ENCODE measurements at regions not wholly inside any gene's neighbourhood (a gene's known extent, or its start where the extent isn't known, plus 50 kb on each side); places are given as distances from the start of the nearest gene placed in this dataset.

DNA sequence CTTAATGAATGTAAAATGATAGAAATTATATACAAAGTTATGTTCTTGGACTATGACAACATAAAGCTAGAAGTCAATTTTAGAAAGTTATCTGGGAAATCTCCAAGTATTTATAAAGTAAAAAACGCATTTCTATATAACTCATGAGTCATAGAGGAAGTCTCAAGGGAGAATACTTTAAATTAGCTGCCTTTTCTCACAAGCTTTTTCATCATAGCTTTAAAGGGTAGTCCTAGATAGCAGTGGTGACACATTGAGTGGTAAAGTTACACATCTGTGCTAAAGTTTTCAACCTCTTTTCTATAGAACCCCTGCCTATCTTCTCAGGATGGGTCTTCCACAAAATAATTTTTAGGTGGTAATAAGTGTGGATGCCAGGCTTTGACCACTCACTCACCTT, 598.3 kb upstream of the FAM174A start:
- H3K4me1 ChIP-seq (ENCODE audit: insufficient read depth, low read length) = no peaks in the 10 kb centered on the region
- H3K27ac ChIP-seq (ENCODE audit: low read depth, low read length) = no peak overlapping the region
- intact Hi-C loops (cut with micrococcal nuclease) = no loop called here
- no peaks in the 10 kb centered on the region for H3K9me3 ChIP-seq (ENCODE audit: control insufficient read depth in 1 of 2, low read length in 2 of 2)
- no peak overlapping the region for H3K4me3 Mint-ChIP-seq
- H3K36me3 Mint-ChIP-seq = no peaks in the 10 kb centered on the region
- H3K4me3 ChIP-seq (ENCODE audit: low read length in 2 of 2) = no peak overlapping the region
- no peak overlapping the region for H3K27ac Mint-ChIP-seq
- H3K36me3 ChIP-seq (ENCODE audit: insufficient read depth, low read length) = no peaks in the 10 kb centered on the region
- no peaks in the 10 kb centered on the region for H3K27me3 ChIP-seq (ENCODE audit: insufficient read depth, low read length)
- ChIA-PET POLR2A (ENCODE audit: partially characterized antibody) (no interaction called here), CTCF (ENCODE audit: partially characterized antibody) (no interaction called here)
- DNase-seq = no peak
- H3K9me3 Mint-ChIP-seq = peaks cover 0 to 5% (median 0%) of the 10 kb centered on the region in 8 donors
- no peaks in the 10 kb centered on the region for H3K4me1 Mint-ChIP-seq
- no peaks in the 10 kb centered on the region for H3K27me3 Mint-ChIP-seq

- H3K36me3 Mint-ChIP-seq = no peaks in the 10 kb centered on the region
- H3K27me3 Mint-ChIP-seq = no peaks in the 10 kb centered on the region
These were observed 605.4 kb upstream of the FAM174A start for GRCh38 chr5:99929806-99930135.

GRCh38 chr5:99929067-99929805, 605.9 kb upstream of the FAM174A start:
- no peak overlapping the region for H3K27ac ChIP-seq (ENCODE audit: low read depth, low read length)
- no peak for DNase-seq
- no peaks in the 10 kb centered on the region for H3K4me1 ChIP-seq (ENCODE audit: insufficient read depth, low read length)
- H3K9me3 ChIP-seq (ENCODE audit: control insufficient read depth in 1 of 2, low read length in 2 of 2) = no peaks in the 10 kb centered on the region
- Mint-ChIP-seq H3K36me3 (no peaks in the 10 kb centered on the region), H3K27ac (no peak overlapping the region), H3K27me3 (no peaks in the 10 kb centered on the region), H3K4me1 (no peaks in the 10 kb centered on the region), H3K4me3 (no peak overlapping the region), H3K9me3 (peaks cover 0 to 7% (median 0%) of the 10 kb centered on the region in 8 donors)
- no peak overlapping the region for H3K4me3 ChIP-seq (ENCODE audit: low read length in 2 of 2)
- no peaks in the 10 kb centered on the region for H3K27me3 ChIP-seq (ENCODE audit: insufficient read depth, low read length)
- CTCF ChIA-PET (ENCODE audit: partially characterized antibody) = no interaction called here
- POLR2A ChIA-PET (ENCODE audit: partially characterized antibody) = no interaction called here
- intact Hi-C loops (cut with micrococcal nuclease) = no loop called here
- no peaks in the 10 kb centered on the region for H3K36me3 ChIP-seq (ENCODE audit: insufficient read depth, low read length)

More at GRCh38 chr5:99929806-99930135, 605.4 kb upstream of the FAM174A start:
- H3K36me3 ChIP-seq (ENCODE audit: insufficient read depth, low read length) = no peaks in the 10 kb centered on the region
- Mint-ChIP-seq H3K27ac (no peak overlapping the region), H3K9me3 (peaks cover 0 to 7% (median 0%) of the 10 kb centered on the region in 8 donors), H3K4me1 (no peaks in the 10 kb centered on the region), H3K4me3 (no peak overlapping the region)
- POLR2A ChIA-PET (ENCODE audit: partially characterized antibody) = no interaction called here
- intact Hi-C loops (cut with micrococcal nuclease) = no loop called here
- H3K4me1 ChIP-seq (ENCODE audit: insufficient read depth, low read length) = no peaks in the 10 kb centered on the region
- CTCF ChIA-PET (ENCODE audit: partially characterized antibody) = no interaction called here
- H3K4me3 ChIP-seq (ENCODE audit: low read length in 2 of 2) = no peak overlapping the region
- no peak for DNase-seq
- no peak overlapping the region for H3K27ac ChIP-seq (ENCODE audit: low read depth, low read length)
- no peaks in the 10 kb centered on the region for H3K27me3 ChIP-seq (ENCODE audit: insufficient read depth, low read length)
- no peaks in the 10 kb centered on the region for H3K9me3 ChIP-seq (ENCODE audit: control insufficient read depth in 1 of 2, low read length in 2 of 2)

- no peak overlapping the region for H3K27ac ChIP-seq (ENCODE audit: low read depth, low read length)
- Mint-ChIP-seq H3K36me3 (no peaks in the 10 kb centered on the region), H3K4me1 (no peaks in the 10 kb centered on the region), H3K9me3 (peaks cover 0 to 7% (median 0%) of the 10 kb centered on the region in 8 donors), H3K27me3 (no peaks in the 10 kb centered on the region), H3K27ac (no peak overlapping the region), H3K4me3 (no peak overlapping the region)
- H3K36me3 ChIP-seq (ENCODE audit: insufficient read depth, low read length) = no peaks in the 10 kb centered on the region
- no peaks in the 10 kb centered on the region for H3K4me1 ChIP-seq (ENCODE audit: insufficient read depth, low read length)
- no peak overlapping the region for H3K4me3 ChIP-seq (ENCODE audit: low read length in 2 of 2)
- ChIA-PET POLR2A (ENCODE audit: partially characterized antibody) (no interaction called here), CTCF (ENCODE audit: partially characterized antibody) (no interaction called here)
- H3K9me3 ChIP-seq (ENCODE audit: control insufficient read depth in 1 of 2, low read length in 2 of 2) = no peaks in the 10 kb centered on the region
- H3K27me3 ChIP-seq (ENCODE audit: insufficient read depth, low read length) = no peaks in the 10 kb centered on the region
- no peak for DNase-seq
- intact Hi-C loops (cut with micrococcal nuclease) = no loop called here
These were observed 606.7 kb upstream of the FAM174A start for GRCh38 chr5:99928490-99928889.

DNA sequence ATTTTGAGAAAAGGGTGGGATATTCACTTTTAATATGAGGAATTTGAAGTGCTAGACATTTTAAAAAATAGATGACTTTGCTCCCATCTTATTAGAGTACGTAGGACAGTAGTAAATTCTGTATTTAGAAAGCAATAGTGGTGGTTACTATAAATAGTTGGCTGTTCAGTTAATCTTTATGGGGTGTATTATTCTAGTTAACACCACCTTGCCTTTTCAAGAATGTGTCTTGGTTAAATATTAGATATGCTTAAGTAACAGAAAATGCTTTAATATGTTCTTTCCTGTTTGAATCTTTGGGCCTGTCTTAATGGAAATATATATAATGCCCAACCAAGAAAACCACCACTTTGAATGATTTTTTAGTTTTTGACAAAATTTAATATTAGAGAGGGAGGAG, 608.7 kb upstream of the FAM174A start:
- H3K27me3 Mint-ChIP-seq = no peaks in the 10 kb centered on the region
- Histone ChIP-seq H3K27me3 (ENCODE audit: insufficient read depth, low read length) (no peaks in the 10 kb centered on the region), H3K9me3 (ENCODE audit: control insufficient read depth in 1 of 2, low read length in 2 of 2) (no peaks in the 10 kb centered on the region), H3K27ac (ENCODE audit: low read depth, low read length) (no peak overlapping the region), H3K4me3 (ENCODE audit: low read length in 2 of 2) (no peak overlapping the region), H3K4me1 (ENCODE audit: insufficient read depth, low read length) (no peaks in the 10 kb centered on the region), H3K36me3 (ENCODE audit: insufficient read depth, low read length) (no peaks in the 10 kb centered on the region)
- intact Hi-C loops (cut with micrococcal nuclease) = no loop called here
- peaks cover 0 to 2% (median 0%) of the 10 kb centered on the region in 8 donors for H3K9me3 Mint-ChIP-seq
- no peaks in the 10 kb centered on the region for H3K4me1 Mint-ChIP-seq
- H3K27ac Mint-ChIP-seq = no peak overlapping the region
- CTCF ChIA-PET (ENCODE audit: partially characterized antibody) = no interaction called here
- POLR2A ChIA-PET (ENCODE audit: partially characterized antibody) = no interaction called here
- H3K36me3 Mint-ChIP-seq = no peaks in the 10 kb centered on the region
- H3K4me3 Mint-ChIP-seq = no peak overlapping the region
- no peak for DNase-seq

GRCh38 chr5:99922386-99922785, 612.8 kb upstream of the FAM174A start:
- Histone ChIP-seq H3K27me3 (ENCODE audit: insufficient read depth, low read length) (no peaks in the 10 kb centered on the region), H3K36me3 (ENCODE audit: insufficient read depth, low read length) (no peaks in the 10 kb centered on the region), H3K9me3 (ENCODE audit: control insufficient read depth in 1 of 2, low read length in 2 of 2) (no peaks in the 10 kb centered on the region), H3K4me1 (ENCODE audit: insufficient read depth, low read length) (no peaks in the 10 kb centered on the region), H3K27ac (ENCODE audit: low read depth, low read length) (no peak overlapping the region), H3K4me3 (ENCODE audit: low read length in 2 of 2) (no peak overlapping the region)
- intact Hi-C loops (cut with micrococcal nuclease) = no loop called here
- no peaks in the 10 kb centered on the region for H3K27me3 Mint-ChIP-seq
- no peak overlapping the region for H3K27ac Mint-ChIP-seq
- peaks cover 0 to 2% (median 0%) of the 10 kb centered on the region in 8 donors for H3K9me3 Mint-ChIP-seq
- no peak overlapping the region for H3K4me3 Mint-ChIP-seq
- POLR2A ChIA-PET (ENCODE audit: partially characterized antibody) = no interaction called here
- no peaks in the 10 kb centered on the region for H3K36me3 Mint-ChIP-seq
- no peaks in the 10 kb centered on the region for H3K4me1 Mint-ChIP-seq
- DNase-seq = no peak
- CTCF ChIA-PET (ENCODE audit: partially characterized antibody) = no interaction called here

DNA sequence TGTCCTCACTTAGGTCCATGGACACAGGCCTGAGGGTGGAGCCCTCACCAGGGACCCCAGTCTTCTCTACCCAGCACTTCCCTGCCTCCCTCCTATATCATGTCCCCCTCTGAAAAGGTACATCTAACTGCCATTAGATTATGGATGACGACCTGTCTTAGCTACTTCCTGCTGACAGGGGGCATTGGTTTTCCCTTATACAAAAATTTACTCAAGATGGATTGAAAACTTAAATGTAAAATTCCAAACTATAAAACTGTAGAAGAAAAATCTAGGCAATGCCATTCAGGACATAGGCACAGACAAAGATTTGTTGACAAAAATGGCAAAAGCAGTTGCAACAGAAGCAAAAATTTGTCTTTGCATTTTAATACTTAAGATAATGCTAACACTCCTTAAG, 623.2 kb upstream of the FAM174A start:
- intact Hi-C loops (cut with micrococcal nuclease) = no loop called here
- Mint-ChIP-seq H3K27me3 (no peaks in the 10 kb centered on the region), H3K4me3 (no peak overlapping the region), H3K27ac (no peak overlapping the region), H3K4me1 (no peaks in the 10 kb centered on the region), H3K9me3 (peaks cover 0 to 7% (median 3%) of the 10 kb centered on the region in 8 donors), H3K36me3 (no peaks in the 10 kb centered on the region)
- CTCF ChIA-PET (ENCODE audit: partially characterized antibody) = no interaction called here
- H3K4me1 ChIP-seq (ENCODE audit: insufficient read depth, low read length) = no peaks in the 10 kb centered on the region
- no peaks in the 10 kb centered on the region for H3K27me3 ChIP-seq (ENCODE audit: insufficient read depth, low read length)
- POLR2A ChIA-PET (ENCODE audit: partially characterized antibody) = no interaction called here
- peaks cover 0 to 3% of the 10 kb centered on the region in 2 donors for H3K9me3 ChIP-seq (ENCODE audit: control insufficient read depth in 1 of 2, low read length in 2 of 2)
- DNase-seq = no peak
- no peaks in the 10 kb centered on the region for H3K36me3 ChIP-seq (ENCODE audit: insufficient read depth, low read length)
- no peak overlapping the region for H3K27ac ChIP-seq (ENCODE audit: low read depth, low read length)
- no peak overlapping the region for H3K4me3 ChIP-seq (ENCODE audit: low read length in 2 of 2)

DNA sequence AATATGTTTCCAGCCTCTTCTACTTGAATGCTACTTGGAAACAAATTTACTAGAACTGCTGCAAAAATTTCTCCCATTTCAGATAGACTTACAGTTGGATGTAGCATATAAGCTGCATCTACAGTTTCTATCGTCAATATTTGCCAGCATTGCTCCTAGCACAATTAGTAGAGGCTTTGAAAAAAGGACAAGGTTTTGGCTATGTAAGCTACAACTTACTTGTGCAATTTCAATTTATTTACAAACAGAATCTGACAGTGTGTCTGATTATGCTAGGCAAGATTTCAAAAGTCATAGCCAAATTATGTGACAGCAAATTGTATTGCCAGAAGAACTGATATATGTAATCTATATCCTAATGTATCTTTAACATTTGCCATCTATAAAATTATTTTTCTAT, 628.4 kb upstream of the FAM174A start:
- ChIA-PET POLR2A (ENCODE audit: partially characterized antibody) (no interaction called here), CTCF (ENCODE audit: partially characterized antibody) (no interaction called here)
- H3K27me3 ChIP-seq (ENCODE audit: insufficient read depth, low read length) = no peaks in the 10 kb centered on the region
- Mint-ChIP-seq H3K9me3 (peaks cover 0 to 9% (median 4%) of the 10 kb centered on the region in 8 donors), H3K4me1 (no peaks in the 10 kb centered on the region), H3K4me3 (no peak overlapping the region), H3K27me3 (no peaks in the 10 kb centered on the region), H3K36me3 (no peaks in the 10 kb centered on the region), H3K27ac (no peak overlapping the region)
- H3K4me3 ChIP-seq (ENCODE audit: low read length in 2 of 2) = no peak overlapping the region
- DNase-seq = no peak
- no peaks in the 10 kb centered on the region for H3K4me1 ChIP-seq (ENCODE audit: insufficient read depth, low read length)
- intact Hi-C loops (cut with micrococcal nuclease) = no loop called here
- H3K9me3 ChIP-seq (ENCODE audit: control insufficient read depth in 1 of 2, low read length in 2 of 2) = peaks cover 0 to under 1% of the 10 kb centered on the region in 2 donors
- H3K36me3 ChIP-seq (ENCODE audit: insufficient read depth, low read length) = no peaks in the 10 kb centered on the region
- no peak overlapping the region for H3K27ac ChIP-seq (ENCODE audit: low read depth, low read length)
